ENCODE measurements at regions not wholly inside any gene's neighbourhood (a gene's known extent, or its start where the extent isn't known, plus 50 kb on each side); places are given as distances from the start of the nearest gene placed in this dataset.

DNA sequence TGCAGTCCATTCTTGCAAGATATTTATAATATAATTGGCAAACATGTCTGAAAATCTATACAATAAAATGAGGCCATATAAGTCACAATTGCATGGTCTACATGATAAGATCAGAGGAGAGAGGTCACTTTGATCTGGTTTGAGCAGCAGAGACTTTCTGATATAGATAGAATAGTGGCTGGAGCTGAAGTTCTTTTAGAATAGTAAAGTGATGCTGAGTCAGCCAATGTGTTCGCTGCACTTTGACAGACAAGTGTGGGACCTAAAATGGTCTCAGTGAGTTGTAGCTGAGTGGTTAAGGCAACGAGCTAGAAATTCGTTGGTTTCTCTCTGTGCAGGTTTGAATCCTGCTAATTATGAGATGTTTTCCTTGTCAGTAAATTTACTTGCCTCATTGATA is 257.0 kb upstream of the C11orf87 start:
- Histone ChIP-seq H3K79me2 (ENCODE audit: control insufficient read depth in 1 of 2, insufficient read depth in 2 of 2, low read length in 2 of 2) (no peaks in the 10 kb centered on the region), H3K79me1 (ENCODE audit: low read depth, low read length) (no peaks in the 10 kb centered on the region), H3K27me3 (replicated peaks in 1 of 4; ENCODE audit: control insufficient read depth in 3 of 4, extremely low read depth in 1 of 4, insufficient read depth in 3 of 4, low read length in 3 of 4) (no peaks in the 10 kb centered on the region), H4K91ac (replicated peaks; ENCODE audit: insufficient read length, low read length) (no peak overlapping the region), H2BK120ac (replicated peaks; ENCODE audit: low read depth, low read length) (no peak overlapping the region), H3K14ac (ENCODE audit: insufficient read length) (no peak overlapping the region), H3K27ac (ENCODE audit: low read depth, low read length) (no peak overlapping the region), H2BK20ac (ENCODE audit: low read length) (no peak overlapping the region), H3K36me3 (ENCODE audit: control insufficient read depth in 2 of 4, insufficient read depth in 4 of 4, low read length in 3 of 4) (no peaks in the 10 kb centered on the region), H3K4me2 (ENCODE audit: insufficient read depth in 1 of 2, low read depth in 2 of 2, low read length in 2 of 2) (no peak overlapping the region), H3K4ac (replicated peaks; ENCODE audit: insufficient read length, low read depth, low read length) (no peak overlapping the region), H2AK5ac (ENCODE audit: low read depth, low read length) (no peak overlapping the region), H3K9ac (replicated peaks in 1 of 4; ENCODE audit: extremely low read depth in 1 of 4, low read depth in 3 of 4, low read length in 3 of 4) (no peak overlapping the region), H3K23me2 (ENCODE audit: low read depth, low read length) (no peaks in the 10 kb centered on the region; the same call in 1 of the 2 replicates), H3K4me3 (ENCODE audit: extremely low read depth in 1 of 4, insufficient read depth in 2 of 4, low read depth in 3 of 4, low read length in 4 of 4) (no peak overlapping the region), H3K4me1 (replicated peaks in 1 of 4; ENCODE audit: control insufficient read depth in 3 of 4, insufficient read depth in 4 of 4, low read length in 3 of 4) (no peaks in the 10 kb centered on the region), H3K23ac (ENCODE audit: insufficient read length) (no peak overlapping the region), H2BK5ac (ENCODE audit: low read depth, low read length) (no peak overlapping the region), H2AFZ (ENCODE audit: low read length) (peak overlapping the region; percentile 41; the same call in 1 of the 2 replicates), H3K18ac (ENCODE audit: extremely low read depth, low read length) (no peak overlapping the region), H4K8ac (ENCODE audit: extremely low read depth, insufficient read depth, low read length) (no peak overlapping the region), H2BK12ac (ENCODE audit: low read depth, low read length) (no peak overlapping the region), H2BK15ac (ENCODE audit: low read length) (no peak overlapping the region), H4K20me1 (replicated peaks in 1 of 2; ENCODE audit: control insufficient read depth in 1 of 2, insufficient read depth in 2 of 2, low read length in 2 of 2) (no peaks in the 10 kb centered on the region), H4K5ac (ENCODE audit: insufficient read length, low read depth, low read length) (no peak overlapping the region), H3K9me3 (ENCODE audit: insufficient read depth in 2 of 2, low read depth in 1 of 2, low read length in 1 of 2) (no peaks in the 10 kb centered on the region), H3K56ac (replicated peaks; ENCODE audit: insufficient read length, low read depth, low read length) (no peak overlapping the region)
- CTCF ChIA-PET (ENCODE audit: partially characterized antibody): no interaction called here
- TF ChIP-seq PHF8 (conservative IDR thresholded peaks at IDR 0.05; ENCODE audit: low read depth, low read length): no peak
- peak; percentile 36; the same call in 1 of the 2 replicates for TF ChIP-seq TBP (IDR thresholded peaks at IDR 0.05; ENCODE audit: low read depth, low read length)
- FAIRE-seq (no peak), DNase-seq (ENCODE audit: low read depth in 1 of 2, low spot score in 2 of 2) (no peak)
- POLR2A ChIA-PET (ENCODE audit: partially characterized antibody): no interaction called here
- WGBS, 2 experiments (ENCODE audit: extremely low coverage in 1 of 2, insufficient coverage in 1 of 2, insufficient read length in 1 of 2, insufficient replicate concordance in 2 of 2, low coverage in 1 of 2, low lambda C conversion rate in 2 of 2, missing lambda C conversion rate in 1 of 2): 74% methylated on average over 3 of the region's 3 CpGs; no CpG with 5 or more reads in 1 of the 2 experiments
